GM04504 (cell line): ENCODE measurements at regions not wholly inside any gene's neighbourhood (a gene's known extent, or its start where the extent isn't known, plus 50 kb on each side); places are given as distances from the start of the nearest gene placed in this dataset.

Experiments used
- DNase-seq: peaks from one replicate; pipeline ENCODE4 v3.0.0-alpha.2; 2012; ENCODE audit warnings: low read depth

DNA sequence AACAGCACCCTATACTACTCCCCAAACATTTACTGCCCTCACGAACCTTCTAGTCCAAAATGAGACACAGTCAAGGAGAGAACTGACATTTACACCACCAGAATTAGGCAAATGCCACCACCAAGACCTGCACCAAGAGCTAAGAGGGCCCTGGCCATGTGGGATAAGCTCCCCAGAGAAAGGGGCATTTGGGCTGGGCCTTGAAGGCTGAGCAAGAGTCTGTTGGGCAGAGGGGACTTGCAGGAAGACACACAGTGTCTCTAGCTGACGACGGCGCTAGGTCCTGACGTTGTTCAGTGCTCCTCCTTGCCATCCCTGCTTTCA is 326.4 kb upstream of the ZMIZ1 start:
- DNase-seq: no peak

DNA sequence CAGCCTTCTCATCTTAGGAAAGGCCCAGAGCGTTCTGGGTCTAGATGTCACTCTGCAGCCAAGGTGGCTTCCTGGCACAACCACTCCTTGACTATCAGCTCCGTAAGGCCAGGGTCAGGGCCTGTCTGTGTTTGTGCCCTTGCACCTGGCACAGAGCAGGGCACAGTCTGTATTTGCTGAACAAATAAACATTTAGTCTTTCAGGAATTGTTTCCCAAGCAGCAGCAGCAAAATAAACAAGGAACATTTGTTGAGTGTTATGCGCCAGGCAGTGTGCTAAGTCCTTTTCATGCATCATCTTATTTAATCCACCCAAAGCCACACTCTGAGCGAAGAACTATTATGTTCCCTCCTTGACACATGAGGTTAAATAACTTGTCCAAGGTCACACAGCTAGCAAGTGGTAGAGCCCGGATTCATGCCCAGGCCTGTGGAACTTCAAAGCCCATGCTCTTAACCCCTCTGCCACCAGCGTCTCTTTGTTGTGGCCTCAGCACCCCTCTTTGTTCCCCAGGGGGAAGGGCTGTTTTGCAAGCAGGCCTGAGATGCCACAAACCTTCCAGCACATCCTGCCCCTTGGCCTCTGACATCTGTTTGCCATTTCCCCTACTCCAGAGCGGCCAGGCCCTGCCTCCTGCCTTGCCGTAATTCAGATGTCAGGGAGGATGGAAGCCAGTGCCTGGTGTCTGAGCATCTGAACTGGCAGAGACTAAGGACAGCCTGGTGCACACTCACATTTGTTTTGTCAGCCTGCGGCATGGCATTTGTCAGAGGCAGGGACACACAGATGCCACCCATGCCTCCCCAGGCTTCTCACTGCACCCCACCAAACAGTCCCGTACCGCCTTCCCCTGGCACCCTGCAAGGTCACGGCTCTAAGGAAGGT is 325.8 kb upstream of the ZMIZ1 start:
- DNase-seq: no peak

GRCh38 chr10:78744056-78744455 is 324.7 kb upstream of the ZMIZ1 start:
- DNase-seq: no peak

- DNase-seq: no peak
Observed at GRCh38 chr10:78744491-78745090, 324.2 kb upstream of the ZMIZ1 start.

DNA sequence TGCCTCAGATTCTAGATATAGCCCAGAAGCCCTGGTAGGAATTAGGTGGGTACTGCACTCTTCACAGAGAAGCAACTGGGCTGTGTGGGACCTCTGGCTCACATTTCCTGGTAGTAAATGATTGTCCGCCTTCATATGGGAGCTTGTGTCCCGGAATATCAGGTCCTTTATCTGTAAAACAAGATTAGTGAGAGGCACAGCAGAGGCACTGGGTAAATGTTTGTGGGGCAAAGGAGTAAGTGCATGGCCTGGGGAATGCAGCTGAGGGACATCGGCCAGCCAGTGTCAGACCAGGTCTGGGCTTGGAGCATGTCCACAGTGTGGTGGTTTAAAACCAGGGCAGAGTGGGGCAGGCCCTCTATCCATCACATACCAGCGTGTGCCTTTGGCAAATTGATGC is 323.3 kb upstream of the ZMIZ1 start:
- no peak for DNase-seq

GRCh38 chr10:78746155-78746763 is 322.5 kb upstream of the ZMIZ1 start:
- DNase-seq: no peak

DNA sequence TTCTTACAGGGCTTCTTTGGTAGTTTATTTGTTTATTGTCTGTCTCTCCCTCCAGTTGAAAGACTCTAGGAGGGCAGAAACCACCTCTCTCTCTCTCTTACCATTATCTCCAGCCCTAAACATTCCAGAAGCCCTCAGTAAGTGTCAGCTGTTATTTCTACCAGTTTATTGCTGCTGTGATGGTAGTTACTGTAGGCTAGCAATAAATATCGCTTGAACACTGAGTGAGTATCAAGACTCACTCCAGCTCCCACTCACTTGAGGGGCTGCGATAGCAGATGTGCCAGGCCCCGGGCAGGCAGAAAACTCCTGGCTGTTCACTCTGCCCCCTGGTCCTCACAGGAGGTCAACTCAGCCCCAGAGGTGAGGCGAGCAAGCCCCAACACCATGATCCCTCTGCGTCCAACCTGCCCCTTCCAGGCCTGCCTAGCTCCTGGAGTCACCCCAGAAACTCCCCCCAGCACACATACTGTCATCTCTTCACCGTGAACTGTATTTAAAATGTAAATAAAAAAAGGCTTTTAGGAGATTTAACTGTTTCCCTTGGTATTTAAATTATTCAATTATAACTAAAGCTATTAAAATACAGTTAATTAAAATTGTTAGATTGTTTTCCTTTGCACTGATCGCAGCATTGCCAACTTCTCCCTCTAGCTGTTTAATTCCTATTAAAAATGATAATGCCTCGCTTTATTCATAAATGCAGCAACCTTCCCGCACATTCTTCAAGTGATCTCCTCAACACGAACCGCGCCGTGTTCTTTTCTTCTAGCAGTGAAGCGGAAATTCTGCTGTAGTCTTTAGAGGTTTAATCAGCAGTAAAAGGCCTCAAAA is 321.1 kb upstream of the ZMIZ1 start:
- no peak for DNase-seq

DNA sequence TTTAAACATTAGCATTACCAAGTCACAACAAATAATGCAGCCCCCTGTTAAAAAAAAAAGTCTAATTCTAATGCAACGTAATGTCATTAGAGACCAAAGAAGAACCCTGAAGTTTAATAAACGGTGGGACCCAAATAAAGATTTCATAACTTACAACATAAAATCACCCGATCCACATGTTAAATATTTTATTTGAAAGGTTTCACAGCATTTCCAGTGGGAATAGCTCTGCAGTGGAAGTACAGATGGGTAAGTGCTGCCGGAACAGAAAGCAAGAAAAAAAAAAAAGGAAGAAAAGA is 320.6 kb upstream of the ZMIZ1 start:
- no peak for DNase-seq

DNA sequence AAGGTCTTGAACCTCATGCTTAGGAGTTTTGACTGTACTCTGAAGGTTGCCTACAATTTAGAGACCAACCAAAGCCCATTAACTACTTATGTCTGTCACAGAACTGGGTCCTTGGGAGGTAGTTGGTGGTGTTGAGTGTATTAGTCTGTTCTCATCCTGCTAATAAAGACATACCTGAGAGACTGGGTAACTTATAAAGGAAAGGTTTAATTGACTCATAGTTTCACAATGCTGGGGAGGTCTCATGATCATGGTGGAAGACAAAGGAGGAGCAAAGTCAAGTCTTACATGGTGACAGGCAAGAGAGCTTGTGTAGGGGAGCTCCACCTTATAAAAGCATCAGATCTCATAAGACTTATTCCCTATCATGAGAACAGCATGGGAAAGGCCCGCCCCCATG is 319.6 kb upstream of the ZMIZ1 start:
- DNase-seq: no peak

- no peak for DNase-seq
Observed at GRCh38 chr10:78749898-78750297, 318.9 kb upstream of the ZMIZ1 start.

GRCh38 chr10:78750418-78750817 is 318.3 kb upstream of the ZMIZ1 start:
- DNase-seq: no peak

- DNase-seq: no peak
Observed at GRCh38 chr10:78751716-78752115, 317.1 kb upstream of the ZMIZ1 start.

GRCh38 chr10:78752221-78752620 is 316.5 kb upstream of the ZMIZ1 start:
- no peak for DNase-seq

- DNase-seq: no peak
Observed at GRCh38 chr10:78752708-78753107, 316.1 kb upstream of the ZMIZ1 start.

DNA sequence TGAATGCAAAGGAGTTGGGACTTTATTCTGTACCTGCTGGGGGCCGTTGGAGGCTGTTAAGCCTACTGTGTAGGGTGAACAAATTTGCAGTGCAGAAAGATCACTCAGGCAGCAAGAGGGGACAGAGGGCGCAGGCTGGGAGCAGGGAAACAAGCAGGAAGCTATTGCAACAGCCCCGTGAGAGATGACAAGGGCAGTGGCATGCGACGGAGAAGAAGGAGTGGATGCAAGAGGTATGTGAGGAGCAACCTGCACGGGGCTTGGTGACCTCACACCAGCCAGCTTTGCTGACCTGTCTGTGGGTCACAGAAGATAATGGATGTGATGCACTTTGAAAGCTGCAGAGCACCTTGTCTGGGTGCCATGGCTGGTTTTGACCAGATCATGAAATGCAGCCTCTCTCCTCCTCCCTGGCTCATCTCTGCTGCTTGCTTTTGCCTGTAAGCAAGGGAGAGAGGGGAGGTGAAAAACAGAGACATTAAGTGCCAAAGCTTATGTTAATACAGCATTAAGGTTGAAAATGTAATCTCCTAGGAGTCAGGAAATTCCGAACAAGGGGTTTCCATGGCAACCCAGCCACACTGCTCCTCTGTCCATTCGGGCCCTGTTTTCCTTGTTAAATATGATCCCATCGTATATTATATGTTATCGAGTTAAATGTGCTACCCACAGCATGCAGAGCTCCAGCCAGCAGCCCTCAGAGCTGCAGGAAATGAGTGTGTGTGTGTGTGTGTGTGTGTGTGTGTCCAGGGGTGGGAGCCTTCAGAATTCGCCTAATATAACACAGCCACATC is 314.3 kb upstream of the ZMIZ1 start:
- no peak for DNase-seq

GRCh38 chr10:78755063-78755701 is 313.6 kb upstream of the ZMIZ1 start:
- no peak for DNase-seq

GRCh38 chr10:78755877-78756455 is 312.8 kb upstream of the ZMIZ1 start:
- no peak for DNase-seq

DNA sequence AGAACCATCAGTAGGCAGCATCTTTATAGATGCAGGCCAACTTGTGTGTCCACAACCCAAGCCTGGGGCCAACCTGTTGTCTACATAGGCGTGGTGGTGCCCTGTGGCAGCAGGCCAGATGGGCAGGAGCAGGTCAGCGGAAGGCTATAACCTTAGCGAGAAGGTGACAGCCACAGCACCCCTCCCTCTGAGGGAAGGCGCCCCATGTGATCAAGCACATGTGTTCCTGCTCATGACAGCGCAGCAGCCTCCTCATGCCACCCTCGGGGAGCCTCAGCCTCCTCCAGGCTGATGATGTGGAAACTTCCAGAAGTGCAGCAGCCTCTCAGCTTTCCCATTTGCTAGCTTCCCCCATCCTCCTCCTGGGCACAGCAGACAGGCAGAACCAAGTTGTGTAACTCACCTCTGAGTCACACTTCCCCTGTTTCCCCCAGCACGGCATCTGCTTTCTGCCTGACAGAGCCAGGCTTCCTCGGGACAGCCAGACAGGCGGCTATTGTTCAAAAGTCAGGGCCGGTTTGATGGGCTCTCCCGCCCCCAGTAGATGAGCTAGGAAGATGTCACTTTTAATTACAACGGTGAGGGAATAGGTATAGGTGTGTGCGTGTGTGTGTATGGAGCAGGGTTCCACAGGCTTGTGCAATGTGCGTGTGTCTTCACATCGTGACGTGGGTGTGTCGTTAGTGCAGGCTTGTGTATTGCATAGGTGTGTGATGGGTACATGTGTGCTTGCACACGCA is 312.0 kb upstream of the ZMIZ1 start:
- peak; percentile 97 for DNase-seq

DNA sequence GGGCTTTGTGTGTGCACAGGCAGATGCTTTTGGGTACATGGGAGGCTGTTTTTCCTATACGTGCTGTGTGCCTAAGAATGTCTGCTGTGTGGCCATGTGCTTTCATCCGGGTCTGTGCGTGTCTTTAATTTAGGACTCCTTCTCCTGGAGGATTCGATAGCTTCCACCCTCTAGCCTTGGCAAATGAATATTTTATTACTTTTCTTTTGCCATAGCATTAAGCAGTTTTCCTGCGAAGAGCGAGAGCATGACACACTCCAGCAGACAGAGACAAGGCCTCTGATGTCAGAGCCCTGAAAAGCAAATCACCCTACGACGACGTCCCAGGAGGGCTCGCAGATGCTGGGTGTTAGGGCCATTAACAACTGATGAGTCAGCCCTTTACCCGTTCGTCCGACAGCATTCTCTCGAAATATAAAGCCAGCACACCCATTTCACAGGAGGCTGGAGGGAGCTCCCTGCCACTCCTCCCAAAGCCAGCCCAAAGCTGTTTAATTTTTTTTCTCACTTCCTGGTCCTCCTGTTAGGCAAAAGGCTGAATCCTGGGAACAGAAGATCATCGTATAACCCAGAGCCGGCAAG is 311.3 kb upstream of the ZMIZ1 start:
- DNase-seq: peak; percentile 80

DNA sequence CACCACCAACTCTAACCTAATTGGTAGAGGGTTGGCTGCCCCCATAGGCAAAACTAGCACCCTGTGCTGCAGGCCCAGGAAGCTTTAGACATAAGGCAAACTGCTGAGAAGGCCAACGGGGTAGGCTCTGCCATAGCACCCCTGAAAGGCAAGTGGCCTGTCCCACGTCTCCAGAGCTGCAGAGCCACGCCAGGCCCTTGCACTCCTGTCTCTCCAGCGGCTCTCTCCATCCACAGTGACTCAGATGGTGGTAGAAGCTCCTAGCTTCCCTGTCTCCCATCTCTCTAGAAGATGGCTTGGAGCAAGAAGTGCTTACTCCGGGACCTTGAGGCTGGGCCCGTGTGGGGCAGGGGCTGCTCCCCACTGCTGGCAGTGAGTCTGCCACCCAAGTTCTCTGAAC is 310.6 kb upstream of the ZMIZ1 start:
- no peak for DNase-seq
